Endothelial cell (in vitro differentiated cells): ENCODE measurements at regions not wholly inside any gene's neighbourhood (a gene's known extent, or its start where the extent isn't known, plus 50 kb on each side); places are given as distances from the start of the nearest gene placed in this dataset.

Source experiments
- DNase-seq: peaks from one replicate; pipeline ENCODE4 v3.0.0; 2021; ENCODE audit warnings: low spot score
- H3K27ac Mint-ChIP-seq: one replicate; pipeline ENCODE4 v1.8.0; 2021; ENCODE audit warnings: mixed read lengths, inconsistent platforms; ENCODE audit not compliant: unreplicated experiment
- H3K27me3 Mint-ChIP-seq: one replicate; pipeline ENCODE4 v1.8.0; 2021; ENCODE audit warnings: mild to moderate bottlenecking, moderate library complexity, mixed read lengths, inconsistent platforms; ENCODE audit not compliant: unreplicated experiment
- H3K36me3 Mint-ChIP-seq: one replicate; pipeline ENCODE4 v1.8.0; 2021; ENCODE audit warnings: mild to moderate bottlenecking, low read depth, mixed read lengths, inconsistent platforms; ENCODE audit not compliant: unreplicated experiment
- H3K4me1 Mint-ChIP-seq: one replicate; pipeline ENCODE4 v1.8.0; 2021; ENCODE audit warnings: mild to moderate bottlenecking, mixed read lengths, inconsistent platforms; ENCODE audit not compliant: unreplicated experiment
- H3K4me3 Mint-ChIP-seq: one replicate; pipeline ENCODE4 v1.8.0; 2021; ENCODE audit warnings: mild to moderate bottlenecking, mixed read lengths, inconsistent platforms; ENCODE audit not compliant: unreplicated experiment
- H3K9me3 Mint-ChIP-seq: one replicate; pipeline ENCODE4 v1.8.0; 2021; ENCODE audit warnings: mixed read lengths, inconsistent platforms; ENCODE audit not compliant: unreplicated experiment
- CTCF ChIP-seq: fragments of 200-600 bp; sonication (generic); IDR thresholded peaks from one replicate; pipeline ENCODE4 v1.5.0; 2021; ENCODE audit warnings: antibody characterized with exemption; ENCODE audit not compliant: unreplicated experiment

- Mint-ChIP-seq H3K36me3 (peaks cover 5% of the 10 kb centered on the region), H3K4me1 (no peaks in the 10 kb centered on the region), H3K27ac (no peak overlapping the region), H3K4me3 (no peak overlapping the region), H3K9me3 (peaks cover 32% of the 10 kb centered on the region), H3K27me3 (peaks cover 7% of the 10 kb centered on the region)
- TF ChIP-seq CTCF = no peak
- DNase-seq = no peak
These were observed 265.9 kb upstream of the SALL3 start for GRCh38 chr18:78713726-78714125.

- H3K36me3 Mint-ChIP-seq = peaks cover 9% of the 10 kb centered on the region
- H3K27ac Mint-ChIP-seq = no peak overlapping the region
- H3K27me3 Mint-ChIP-seq = peaks cover 8% of the 10 kb centered on the region
- no peaks in the 10 kb centered on the region for H3K4me1 Mint-ChIP-seq
- no peak overlapping the region for H3K4me3 Mint-ChIP-seq
- DNase-seq = no peak
- H3K9me3 Mint-ChIP-seq = peaks cover 33% of the 10 kb centered on the region
- no peak for TF ChIP-seq CTCF
These were observed 263.6 kb upstream of the SALL3 start for GRCh38 chr18:78716022-78716421.

GRCh38 chr18:78716581-78716980 is 263.0 kb upstream of the SALL3 start:
- Mint-ChIP-seq H3K4me1 (no peaks in the 10 kb centered on the region), H3K4me3 (no peak overlapping the region), H3K27ac (no peak overlapping the region), H3K36me3 (peaks cover 9% of the 10 kb centered on the region), H3K27me3 (peaks cover 8% of the 10 kb centered on the region), H3K9me3 (peaks cover 32% of the 10 kb centered on the region)
- no peak for DNase-seq
- no peak for TF ChIP-seq CTCF

GRCh38 chr18:78717051-78717765 is 262.4 kb upstream of the SALL3 start:
- DNase-seq = no peak
- H3K4me1 Mint-ChIP-seq = no peaks in the 10 kb centered on the region
- H3K36me3 Mint-ChIP-seq = peaks cover 9% of the 10 kb centered on the region
- H3K9me3 Mint-ChIP-seq = peaks cover 38% of the 10 kb centered on the region
- no peak overlapping the region for H3K4me3 Mint-ChIP-seq
- TF ChIP-seq CTCF = no peak
- H3K27me3 Mint-ChIP-seq = peaks cover 8% of the 10 kb centered on the region
- no peak overlapping the region for H3K27ac Mint-ChIP-seq

GRCh38 chr18:78717766-78718150 is 261.9 kb upstream of the SALL3 start:
- Mint-ChIP-seq H3K27ac (no peak overlapping the region), H3K9me3 (peaks cover 43% of the 10 kb centered on the region), H3K4me1 (no peaks in the 10 kb centered on the region), H3K36me3 (peaks cover 9% of the 10 kb centered on the region), H3K4me3 (no peak overlapping the region), H3K27me3 (peaks cover 5% of the 10 kb centered on the region)
- no peak for TF ChIP-seq CTCF
- no peak for DNase-seq
